ENCODE measurements at regions not wholly inside any gene's neighbourhood (a gene's known extent, or its start where the extent isn't known, plus 50 kb on each side); places are given as distances from the start of the nearest gene placed in this dataset.
"Not testable (repeated sequence)": the region's sequence is repeated elsewhere in the genome, so short reads cannot be mapped to it uniquely, and the experiment has no call there.

DNA sequence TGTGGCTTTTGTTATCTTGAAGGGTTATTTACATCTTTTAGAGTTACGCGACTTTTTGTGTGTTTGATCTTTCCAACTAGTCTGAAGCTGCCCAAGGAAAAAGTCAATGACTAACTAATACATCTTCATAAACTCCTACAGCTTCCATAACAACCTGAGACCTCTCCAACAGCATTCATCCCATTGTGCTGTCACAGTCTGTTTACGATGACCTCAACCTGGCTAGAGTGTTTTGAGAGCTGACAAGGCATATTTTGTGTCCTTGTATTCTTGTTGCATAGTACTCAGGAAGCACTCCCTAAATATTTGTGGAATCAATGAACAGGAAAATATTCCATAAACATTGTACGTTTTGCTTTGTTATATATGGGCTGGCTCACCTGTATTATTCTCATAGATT, 140.2 kb upstream of the NBPF9 start:
- in situ Hi-C loops (cut with HindIII; ENCODE audit: low pct_unique_long_range_greater_than_20kb, low sequenced_read_pairs); ATAC-seq; DNase-seq (ENCODE audit: low read depth, low spot score); H3K4me3 ChIP-seq (ENCODE audit: low read depth in 2 of 2, low read length in 2 of 2); H3K9me3 ChIP-seq (ENCODE audit: control insufficient read depth, insufficient read depth, low read depth, low read length); intact Hi-C loops (cut with micrococcal nuclease; ENCODE audit: unreplicated experiment); BruUV-seq (replicated peaks); H3K4me1 ChIP-seq (ENCODE audit: control insufficient read depth, insufficient read depth, low read length); H3K27me3 ChIP-seq (ENCODE audit: control insufficient read depth, insufficient read depth, low read length); H3K36me3 ChIP-seq (ENCODE audit: control insufficient read depth, insufficient read depth, low read length); CTCF ChIA-PET; POLR2A ChIA-PET; H3K27ac ChIP-seq (ENCODE audit: low read length): not testable (repeated sequence)

DNA sequence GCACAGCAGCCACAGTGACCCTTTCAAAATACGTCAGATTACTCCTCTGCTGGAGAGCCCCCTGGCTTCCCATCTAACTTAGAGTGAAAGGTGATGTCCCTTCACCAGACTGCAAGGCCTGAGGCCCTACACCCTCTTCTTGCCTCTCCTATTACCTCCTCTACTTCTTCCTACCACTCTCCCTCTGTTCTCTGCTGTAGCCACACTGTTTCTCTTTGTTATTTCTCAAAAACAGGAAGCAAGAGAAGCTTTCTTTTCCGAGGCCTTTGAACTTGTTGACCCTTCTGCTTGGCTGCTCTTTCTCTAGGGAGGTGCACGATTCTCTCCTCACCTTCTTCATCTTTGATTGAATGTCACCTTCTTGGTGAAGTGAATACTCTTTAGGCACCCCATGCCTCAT, 141.3 kb upstream of the NBPF9 start:
- H3K27me3 ChIP-seq (ENCODE audit: control insufficient read depth, insufficient read depth, low read length); DNase-seq (ENCODE audit: low read depth, low spot score); BruUV-seq (replicated peaks); ATAC-seq; H3K4me3 ChIP-seq (ENCODE audit: low read depth in 2 of 2, low read length in 2 of 2); H3K9me3 ChIP-seq (ENCODE audit: control insufficient read depth, insufficient read depth, low read depth, low read length); intact Hi-C loops (cut with micrococcal nuclease; ENCODE audit: unreplicated experiment); H3K27ac ChIP-seq (ENCODE audit: low read length); H3K36me3 ChIP-seq (ENCODE audit: control insufficient read depth, insufficient read depth, low read length); H3K4me1 ChIP-seq (ENCODE audit: control insufficient read depth, insufficient read depth, low read length); POLR2A ChIA-PET; in situ Hi-C loops (cut with HindIII; ENCODE audit: low pct_unique_long_range_greater_than_20kb, low sequenced_read_pairs); CTCF ChIA-PET: not testable (repeated sequence)

DNA sequence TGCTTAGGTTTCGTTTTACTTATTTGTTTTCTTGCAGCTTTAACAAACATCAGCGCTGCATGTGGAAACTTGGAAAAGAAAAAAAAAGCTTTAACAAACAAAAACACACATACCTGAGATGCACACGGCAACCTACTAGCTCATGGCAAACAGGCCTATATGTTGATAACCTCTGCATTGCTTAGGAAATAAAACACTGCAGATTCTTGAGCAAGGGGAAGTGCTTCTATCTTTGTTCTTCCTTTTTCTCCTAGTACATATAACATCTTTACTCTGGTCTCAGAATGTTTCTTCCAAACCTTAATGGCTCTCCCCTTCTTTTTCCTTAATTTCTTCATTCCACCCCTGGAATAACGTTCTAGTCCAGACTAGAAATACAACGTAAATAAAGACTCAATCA, 142.9 kb upstream of the NBPF9 start:
- H3K4me1 ChIP-seq (ENCODE audit: control insufficient read depth, insufficient read depth, low read length); POLR2A ChIA-PET; H3K27me3 ChIP-seq (ENCODE audit: control insufficient read depth, insufficient read depth, low read length); BruUV-seq (replicated peaks); DNase-seq (ENCODE audit: low read depth, low spot score); H3K36me3 ChIP-seq (ENCODE audit: control insufficient read depth, insufficient read depth, low read length); CTCF ChIA-PET; H3K27ac ChIP-seq (ENCODE audit: low read length); intact Hi-C loops (cut with micrococcal nuclease; ENCODE audit: unreplicated experiment); H3K4me3 ChIP-seq (ENCODE audit: low read depth in 2 of 2, low read length in 2 of 2); H3K9me3 ChIP-seq (ENCODE audit: control insufficient read depth, insufficient read depth, low read depth, low read length); ATAC-seq; in situ Hi-C loops (cut with HindIII; ENCODE audit: low pct_unique_long_range_greater_than_20kb, low sequenced_read_pairs): not testable (repeated sequence)

DNA sequence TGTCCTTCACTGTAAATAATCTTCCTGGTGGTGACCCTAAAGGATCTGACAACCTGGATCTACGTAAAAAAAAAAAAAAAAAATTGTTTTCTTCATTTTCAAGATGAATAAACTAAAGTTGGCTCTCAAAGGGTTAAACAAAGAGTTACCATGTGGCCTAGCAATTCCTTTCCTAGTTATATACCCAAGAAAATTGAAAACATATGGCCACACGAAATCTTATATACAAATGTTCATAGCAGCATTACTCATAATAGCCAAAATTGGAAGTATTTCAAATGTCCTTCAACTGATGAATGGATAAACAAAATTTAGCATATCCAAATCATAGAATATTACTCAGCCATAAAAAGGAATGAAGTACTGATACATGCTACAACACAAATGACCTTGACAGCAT, 145.3 kb upstream of the NBPF9 start:
- BruUV-seq (replicated peaks); H3K36me3 ChIP-seq (ENCODE audit: control insufficient read depth, insufficient read depth, low read length); POLR2A ChIA-PET; H3K4me3 ChIP-seq (ENCODE audit: low read depth in 2 of 2, low read length in 2 of 2); DNase-seq (ENCODE audit: low read depth, low spot score); CTCF ChIA-PET; ATAC-seq; intact Hi-C loops (cut with micrococcal nuclease; ENCODE audit: unreplicated experiment); H3K9me3 ChIP-seq (ENCODE audit: control insufficient read depth, insufficient read depth, low read depth, low read length); H3K27me3 ChIP-seq (ENCODE audit: control insufficient read depth, insufficient read depth, low read length); H3K4me1 ChIP-seq (ENCODE audit: control insufficient read depth, insufficient read depth, low read length); H3K27ac ChIP-seq (ENCODE audit: low read length); in situ Hi-C loops (cut with HindIII; ENCODE audit: low pct_unique_long_range_greater_than_20kb, low sequenced_read_pairs): not testable (repeated sequence)

DNA sequence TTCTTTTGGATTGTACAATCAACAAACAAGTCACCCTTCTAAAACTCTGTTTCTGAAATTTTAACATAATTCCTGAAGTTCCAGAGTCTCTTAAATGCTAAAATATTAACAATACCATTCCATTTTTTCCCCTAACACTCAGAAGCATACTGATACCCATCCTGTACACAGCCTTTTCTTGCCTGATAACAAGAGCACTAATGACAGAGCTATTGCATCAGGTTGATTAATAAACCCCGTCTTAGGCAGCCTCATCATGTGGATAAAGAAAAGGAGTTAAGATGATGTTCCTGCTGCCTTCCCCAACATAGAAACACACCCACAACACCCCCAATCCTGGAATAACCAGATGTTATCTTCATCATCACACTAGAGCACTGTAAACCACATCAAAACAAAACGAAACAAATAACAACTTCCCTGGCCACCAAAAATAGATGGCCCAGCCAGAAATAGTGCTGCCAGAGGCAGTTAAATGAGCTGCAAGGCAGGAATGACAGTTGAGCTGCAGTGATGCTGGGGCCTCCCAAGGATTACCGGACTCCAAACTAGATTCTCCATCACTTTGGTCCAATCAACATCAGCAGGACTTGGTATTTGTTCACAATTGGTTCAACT, 146.6 kb upstream of the NBPF9 start:
- H3K4me1 ChIP-seq (ENCODE audit: control insufficient read depth, insufficient read depth, low read length); DNase-seq (ENCODE audit: low read depth, low spot score); H3K27me3 ChIP-seq (ENCODE audit: control insufficient read depth, insufficient read depth, low read length); ATAC-seq; H3K36me3 ChIP-seq (ENCODE audit: control insufficient read depth, insufficient read depth, low read length); in situ Hi-C loops (cut with HindIII; ENCODE audit: low pct_unique_long_range_greater_than_20kb, low sequenced_read_pairs); CTCF ChIA-PET; H3K4me3 ChIP-seq (ENCODE audit: low read depth in 2 of 2, low read length in 2 of 2); intact Hi-C loops (cut with micrococcal nuclease; ENCODE audit: unreplicated experiment); POLR2A ChIA-PET; H3K27ac ChIP-seq (ENCODE audit: low read length); H3K9me3 ChIP-seq (ENCODE audit: control insufficient read depth, insufficient read depth, low read depth, low read length): not testable (repeated sequence)
- TSS peak; percentile 67 for BruUV-seq (replicated peaks)

DNA sequence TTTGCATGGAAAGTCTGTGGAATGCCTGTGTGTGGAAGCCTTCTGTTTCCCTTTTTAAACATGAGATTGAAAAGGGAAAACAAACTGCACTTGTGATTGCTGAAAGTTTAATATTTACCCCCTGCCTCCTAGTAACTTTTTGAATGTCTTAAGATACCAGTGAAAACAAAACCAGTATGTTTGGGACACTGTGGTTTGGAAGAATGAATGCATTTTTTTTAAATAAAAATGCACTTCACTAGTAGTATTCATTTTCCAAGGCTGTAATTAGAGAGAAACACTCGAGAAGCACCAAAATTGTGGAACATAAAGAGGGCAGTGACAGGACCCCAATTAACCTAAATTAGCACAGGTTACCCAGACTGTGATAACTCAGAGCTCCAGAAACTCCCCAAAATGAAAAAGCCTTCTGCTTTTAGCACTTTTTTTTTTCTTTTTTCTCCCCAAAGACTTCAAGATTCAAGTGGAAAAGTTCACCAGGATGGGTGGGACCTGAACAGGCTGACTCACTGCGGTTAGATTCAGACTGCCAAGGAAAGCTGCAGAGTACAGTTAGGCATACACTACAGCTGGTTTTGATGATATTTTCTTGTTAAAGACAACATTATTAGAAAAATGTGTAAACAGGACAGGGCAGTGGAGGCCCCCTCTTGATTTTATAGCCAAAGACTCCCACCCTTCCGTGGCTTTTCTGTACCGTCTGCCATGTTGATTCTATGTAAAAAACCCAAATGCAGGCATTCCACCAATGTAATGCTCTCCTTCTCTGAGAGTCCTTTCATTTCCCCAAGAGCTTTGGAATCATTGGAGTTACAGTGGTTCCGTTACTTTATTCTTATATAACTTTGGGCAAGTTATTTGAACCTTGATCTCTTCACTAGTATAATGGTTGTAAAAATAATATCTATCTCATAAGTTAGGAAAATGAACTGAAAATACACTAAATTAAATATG, 151.8 kb upstream of the NBPF9 start:
- H3K27ac ChIP-seq (ENCODE audit: low read length); H3K36me3 ChIP-seq (ENCODE audit: control insufficient read depth, insufficient read depth, low read length); BruUV-seq (replicated peaks); H3K4me1 ChIP-seq (ENCODE audit: control insufficient read depth, insufficient read depth, low read length); H3K4me3 ChIP-seq (ENCODE audit: low read depth in 2 of 2, low read length in 2 of 2); H3K9me3 ChIP-seq (ENCODE audit: control insufficient read depth, insufficient read depth, low read depth, low read length); intact Hi-C loops (cut with micrococcal nuclease; ENCODE audit: unreplicated experiment); DNase-seq (ENCODE audit: low read depth, low spot score); CTCF ChIA-PET; H3K27me3 ChIP-seq (ENCODE audit: control insufficient read depth, insufficient read depth, low read length); in situ Hi-C loops (cut with HindIII; ENCODE audit: low pct_unique_long_range_greater_than_20kb, low sequenced_read_pairs); POLR2A ChIA-PET: not testable (repeated sequence)
- peak; percentile 71; the same call in 1 of the 2 replicates for ATAC-seq

DNA sequence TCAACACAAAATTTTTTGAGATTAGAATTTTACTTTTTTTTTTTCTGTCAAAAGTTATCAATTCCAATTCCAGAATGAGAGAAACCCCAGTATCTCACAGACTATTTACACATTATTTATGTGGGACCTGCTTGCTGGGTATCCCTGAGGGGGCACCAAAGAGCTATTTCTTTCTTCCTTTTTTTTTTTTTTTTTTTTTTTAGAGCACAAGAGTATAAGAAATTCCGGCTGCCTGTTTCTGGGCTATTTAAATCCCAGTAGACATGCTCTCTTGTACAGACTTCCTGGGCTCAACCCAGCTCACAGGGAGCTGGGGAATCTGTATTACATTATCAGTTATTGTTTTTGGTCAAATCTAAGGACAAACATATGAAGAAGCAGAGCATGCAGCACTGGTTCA, 156.9 kb upstream of the NBPF9 start:
- CTCF ChIA-PET; H3K36me3 ChIP-seq (ENCODE audit: control insufficient read depth, insufficient read depth, low read length); intact Hi-C loops (cut with micrococcal nuclease; ENCODE audit: unreplicated experiment); H3K27me3 ChIP-seq (ENCODE audit: control insufficient read depth, insufficient read depth, low read length); H3K9me3 ChIP-seq (ENCODE audit: control insufficient read depth, insufficient read depth, low read depth, low read length); POLR2A ChIA-PET; H3K4me3 ChIP-seq (ENCODE audit: low read depth in 2 of 2, low read length in 2 of 2); H3K4me1 ChIP-seq (ENCODE audit: control insufficient read depth, insufficient read depth, low read length); ATAC-seq; BruUV-seq (replicated peaks); in situ Hi-C loops (cut with HindIII; ENCODE audit: low pct_unique_long_range_greater_than_20kb, low sequenced_read_pairs); H3K27ac ChIP-seq (ENCODE audit: low read length); DNase-seq (ENCODE audit: low read depth, low spot score): not testable (repeated sequence)
